K562 (cell line): ENCODE measurements at regions not wholly inside any gene's neighbourhood (a gene's known extent, or its start where the extent isn't known, plus 50 kb on each side); places are given as distances from the start of the nearest gene placed in this dataset.

Experiments used
- ATAC-seq: fragments of 200-7000 bp; cut with Tn5 transposase; 3 replicates; pipeline ENCODE4 v1.9.1; 2020; ENCODE audit warnings: moderate library complexity
- BruUV-seq: library from RNA; stranded (reverse); fragments of 400-500 nt; replicated peaks from 2 replicates; lab custom pipeline; 2021; lab: Mats Ljungman, UMichigan
- CTCF ChIA-PET: fragments of 300-600 bp; formaldehyde crosslinking; extraction: SDS; loops from one replicate; lab custom pipeline; 2021; ENCODE audit warnings: low intra/inter-chr PET ratio; lab: Yijun Ruan, JAX
- POLR2A ChIA-PET: fragments of 300-600, 350-650 bp; sonication (Branson Sonifier 250); formaldehyde crosslinking; extraction: SDS; loops from one replicate; lab custom pipeline; 2021; ENCODE audit warnings: antibody characterized with exemption, inconsistent platforms; lab: Yijun Ruan, JAX
- DNase-seq, 4 experiments: peaks; one replicate each; pipeline versions ENCODE4 v3.0.0 to v3.0.0-alpha.2; 2011 to 2018; ENCODE audit warnings: low spot score in 3 of 4, mixed read lengths in 3 of 4; ENCODE audit errors: extremely low read depth in 1 of 4
- FAIRE-seq: peaks from 2 replicates; lab custom pipeline; 2011; peaks lifted over from hg19 to GRCh38; lab: Jason Lieb, UNC
- H2AFZ ChIP-seq: 2 replicates; pipeline ENCODE4 v1.6.0; 2011; ENCODE audit warnings: low read depth, low read length, control low read depth, inconsistent platforms
- H3K27ac ChIP-seq: fragments of 200-600 bp; 3 replicates; pipeline ENCODE4 v1.8.0; 2011; ENCODE audit warnings: low read depth, mild to moderate bottlenecking, control low read depth, inconsistent platforms, low read length, moderate library complexity, mixed read lengths; ENCODE audit errors: extremely low read depth
- H3K27me3 ChIP-seq, 2 experiments: fragments of 300-600 bp in 1 of 2; 2 replicates in 1 of 2; 3 replicates in 1 of 2; pipeline versions ENCODE4 v1.6.0 to v1.8.0; 2011; ENCODE audit warnings: inconsistent platforms in 2 of 2, low read length in 2 of 2, mild to moderate bottlenecking in 1 of 2, mixed read lengths in 1 of 2, moderate library complexity in 1 of 2; ENCODE audit not compliant: control insufficient read depth in 2 of 2, insufficient read depth in 2 of 2
- H3K36me3 ChIP-seq: fragments of 300-600 bp; 3 replicates; pipeline ENCODE4 v1.8.0; 2011; ENCODE audit warnings: mild to moderate bottlenecking, low read length, inconsistent platforms; ENCODE audit not compliant: control insufficient read depth, insufficient read depth
- H3K4me1 ChIP-seq, 2 experiments: fragments of 200-600 bp in 1 of 2; replicated peaks in 1 of 2; 2 replicates in 1 of 2; 3 replicates in 1 of 2; pipeline versions ENCODE4 v1.5.1 to v1.8.0; 2011; ENCODE audit warnings: inconsistent platforms in 2 of 2, low read length in 2 of 2, mild to moderate bottlenecking in 1 of 2, mixed read lengths in 1 of 2, moderate library complexity in 1 of 2; ENCODE audit not compliant: control insufficient read depth in 2 of 2, insufficient read depth in 2 of 2
- H3K4me2 ChIP-seq: 2 replicates; pipeline ENCODE4 v1.6.1; 2011; ENCODE audit warnings: low read length, control low read depth, inconsistent platforms, mixed read lengths; ENCODE audit not compliant: insufficient read depth
- H3K4me3 ChIP-seq: fragments of 200-600 bp; sonication (generic), shearing (Covaris generic); 2 replicates; pipeline ENCODE4 v1.5.1; 2016; ENCODE audit warnings: control low read depth, inconsistent platforms
- H3K79me2 ChIP-seq: fragments of 200-600 bp; 3 replicates; pipeline ENCODE4 v1.8.0; 2011; ENCODE audit warnings: low read length, inconsistent platforms; ENCODE audit not compliant: control insufficient read depth, insufficient read depth
- H3K9ac ChIP-seq, 2 experiments: 2 replicates each; pipeline versions ENCODE4 v1.6.0 to v1.6.1; 2011; ENCODE audit warnings: low read depth in 2 of 2, low read length in 2 of 2, control low read depth in 1 of 2, inconsistent platforms in 1 of 2, mild to moderate bottlenecking in 1 of 2, mixed read lengths in 1 of 2; ENCODE audit not compliant: insufficient read depth in 1 of 2
- H3K9me1 ChIP-seq: one replicate; pipeline ENCODE4 v1.6.0; 2011; ENCODE audit warnings: inconsistent platforms, mild to moderate bottlenecking, low read length, moderate library complexity; ENCODE audit not compliant: control insufficient read depth, insufficient read depth
- H3K9me3 ChIP-seq: replicated peaks from 2 replicates; pipeline ENCODE4 v1.5.1; 2011; ENCODE audit warnings: low read depth, low read length, inconsistent platforms; ENCODE audit not compliant: control insufficient read depth, insufficient read depth
- H4K20me1 ChIP-seq: replicated peaks from 2 replicates; pipeline ENCODE4 v1.6.1; 2011; ENCODE audit warnings: low read length, inconsistent platforms, mixed read lengths; ENCODE audit not compliant: control insufficient read depth, insufficient read depth
- BRD9 ChIP-seq: fragments of 450-650 bp; IDR thresholded peaks from 2 replicates; pipeline ENCODE4 v1.6.1; 2018; ENCODE audit warnings: low read depth; ENCODE audit not compliant: partially characterized antibody
- HDAC8 ChIP-seq: fragments of 450-650 bp; IDR thresholded peaks from 2 replicates; pipeline ENCODE4 v1.6.1; 2016; ENCODE audit warnings: mild to moderate bottlenecking, missing genetic modification characterization, moderate library complexity, missing compliant biosample characterization
- HNRNPH1 ChIP-seq: fragments of 200-400 bp; formaldehyde crosslinking; optimal IDR thresholded peaks from 2 replicates; pipeline ENCODE3; 2017; ENCODE audit warnings: low read depth, mild to moderate bottlenecking, low read length, moderate library complexity
- PPARD ChIP-seq: fragments of 250-450 bp; sonication (Bioruptor Pico); IDR thresholded peaks from 2 replicates; pipeline ENCODE4 v1.8.0; 2022; ENCODE audit warnings: inconsistent platforms, mild to moderate bottlenecking, moderate library complexity
- PYGO2 ChIP-seq: fragments of 450-650 bp; IDR thresholded peaks from 2 replicates; pipeline ENCODE4 v1.6.1; 2016; ENCODE audit warnings: mild to moderate bottlenecking, missing genetic modification characterization, moderate library complexity, missing compliant biosample characterization
- ZNF143 ChIP-seq: sonication (generic); formaldehyde crosslinking; IDR thresholded peaks from 2 replicates; pipeline ENCODE4 v1.9.0; 2022; ENCODE audit warnings: mild to moderate bottlenecking, missing genetic modification reagents
- ZNF830 ChIP-seq: fragments of 250-450 bp; sonication (Bioruptor Pico); IDR thresholded peaks from 2 replicates; pipeline ENCODE4 v1.5.0; 2021; ENCODE audit warnings: mild to moderate bottlenecking
- WGBS: fragments of 100-300 bp; shearing (Covaris generic); methylation state at CpG from one replicate; pipeline ENCODE4 v1.1.6; 2016; ENCODE audit warnings: low coverage, mixed read lengths; ENCODE audit not compliant: insufficient coverage; ENCODE audit errors: missing lambda C conversion rate; 5-methylcytosine and 5-hydroxymethylcytosine counted together
- in situ Hi-C: fragments of 300-500 bp; cut with MboI; formaldehyde crosslinking; loops from 4 replicates; pipeline ENCODE4 v1.15.0; 2018; ENCODE audit warnings: inconsistent platforms, mixed read lengths
- intact Hi-C: fragments of 100-400 bp; cut with micrococcal nuclease; formaldehyde crosslinking; loops from 2 replicates; pipeline ENCODE4 v1.14.2; 2022
- TF ChIP-seq, protein P1 (sequence below): fragments of 250-450 bp; sonication (Bioruptor Pico); IDR thresholded peaks from 2 replicates; pipeline ENCODE4 v1.4.0; 2020; ENCODE audit warnings: mild to moderate bottlenecking
- TF ChIP-seq, protein P2 (sequence below), 3 experiments: IDR thresholded peaks in 2 of 3; conservative IDR thresholded peaks in 1 of 3; 2 replicates each; pipeline ENCODE4 v1.5.1; 2011 to 2012; ENCODE audit warnings: low read length in 3 of 3, mild to moderate bottlenecking in 3 of 3, control low read depth in 2 of 3, improper control_type of control experiment in 1 of 3, inconsistent platforms in 1 of 3, low read depth in 1 of 3, mixed read lengths in 1 of 3, moderate library complexity in 1 of 3; ENCODE audit not compliant: insufficient read depth in 2 of 3

DNA sequence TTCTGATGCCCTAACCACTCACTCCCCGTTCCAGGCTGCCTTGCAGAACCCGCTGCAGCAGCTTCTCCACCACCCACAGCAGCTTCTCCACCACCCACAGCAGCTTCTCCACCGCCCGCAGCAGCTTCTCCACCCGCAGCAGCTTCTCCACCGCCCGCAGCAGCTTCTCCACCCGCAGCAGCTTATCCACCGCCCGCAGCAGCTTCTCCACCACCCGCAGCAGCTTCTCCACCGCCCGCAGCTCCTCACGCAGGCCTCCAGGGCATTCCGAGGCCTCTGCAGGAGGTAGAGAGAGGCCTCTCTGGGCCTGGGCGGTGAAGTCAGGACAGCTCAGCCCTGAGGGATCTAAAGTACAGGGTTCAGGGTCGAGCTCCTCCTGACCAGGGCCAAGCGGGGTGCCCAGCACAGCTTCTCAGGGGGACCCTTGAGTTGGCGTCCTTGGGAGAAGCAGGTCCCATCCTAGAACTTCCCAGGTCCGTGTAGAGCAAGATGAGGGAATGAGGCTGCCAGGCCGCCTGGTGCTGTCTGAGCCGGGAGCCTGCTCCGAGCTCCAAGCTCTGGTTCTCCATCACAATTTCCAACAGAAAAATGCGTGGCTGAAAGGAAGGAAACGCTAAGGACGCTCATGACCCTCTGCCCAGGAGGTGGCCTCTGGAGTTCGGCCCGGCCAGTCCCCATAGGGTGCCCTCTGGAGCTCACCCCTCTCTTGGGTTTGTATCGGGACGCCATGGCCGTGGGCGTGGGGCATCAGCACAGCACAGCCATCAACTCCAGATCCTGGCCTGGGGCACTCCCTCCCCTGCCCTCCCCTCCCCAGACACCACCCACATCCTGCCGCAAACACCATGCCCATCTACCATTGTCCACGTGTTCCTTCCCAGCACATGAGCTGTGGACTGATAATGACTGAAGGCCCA is 528.6 kb downstream of the BRD1 start (continued):
- no peak for TF ChIP-seq PYGO2 (tag)
- no peak for TF ChIP-seq HNRNPH1
- TF ChIP-seq PPARD (CRISPR knock-in tag) = no peak
- no peak for TF ChIP-seq BRD9
- TF ChIP-seq, all 486 proteins: peak for 0

DNA sequence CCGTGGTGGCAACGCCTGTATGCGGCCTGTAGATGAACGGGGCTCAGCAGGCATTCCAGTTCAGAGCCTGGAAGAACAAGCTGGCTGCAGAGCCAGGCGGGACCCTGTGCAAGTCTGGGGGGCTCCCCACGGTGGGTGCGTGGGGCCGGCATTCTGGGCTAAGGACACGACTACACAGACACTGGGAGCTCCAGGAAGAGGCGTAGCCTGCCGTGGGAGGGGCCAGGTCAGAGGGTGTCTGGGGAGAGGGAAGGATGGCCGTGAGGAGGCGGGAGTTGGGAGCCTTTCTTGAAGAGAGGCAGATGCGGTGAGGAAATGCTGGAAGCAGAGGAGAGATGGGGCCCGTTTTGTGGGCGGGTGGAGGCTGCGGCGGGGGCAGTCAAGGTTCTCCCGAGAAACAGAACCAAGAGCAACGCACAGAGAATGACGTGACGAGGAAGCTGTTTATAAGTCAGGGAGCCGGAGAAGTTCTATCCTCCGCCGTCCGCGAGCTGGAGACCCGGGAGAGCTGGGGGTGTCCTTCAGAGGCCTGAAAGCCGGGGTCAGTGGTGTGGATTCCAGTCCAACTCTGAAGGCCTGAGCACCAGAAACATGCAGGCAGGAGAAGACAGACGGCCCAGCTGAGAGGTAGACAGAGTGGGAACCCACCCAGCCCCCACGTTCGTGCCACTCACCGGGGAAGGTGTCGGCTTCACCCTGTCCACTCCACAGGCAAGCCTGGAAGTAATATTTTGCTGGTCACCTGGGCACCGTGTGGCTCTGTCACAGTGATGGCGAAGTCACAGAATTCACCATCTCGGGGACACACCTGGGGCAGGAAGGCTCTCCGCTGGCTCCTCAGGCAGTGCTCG is 529.6 kb downstream of the BRD1 start:
- no peaks in the 10 kb centered on the region for H4K20me1 ChIP-seq
- ATAC-seq = no peak
- H3K36me3 ChIP-seq = no peaks in the 10 kb centered on the region
- in situ Hi-C loops = no loop called here
- H3K9ac ChIP-seq = no peak overlapping the region
- H2AFZ ChIP-seq = no peak overlapping the region
- no peak for DNase-seq
- H3K4me3 ChIP-seq = no peak overlapping the region
- H3K4me1 ChIP-seq = no peaks in the 10 kb centered on the region
- ChIA-PET POLR2A (interaction anchor here (0.6 kb wide), 1 partner anchor 388 kb away, joined by 3 read pairs; no protein-coding TSS in a partner anchor), CTCF (no interaction called here)
- no peaks in the 10 kb centered on the region for H3K9me1 ChIP-seq
- no peaks in the 10 kb centered on the region for H3K79me2 ChIP-seq
- no peak for FAIRE-seq
- no TSS peak for BruUV-seq
- no peaks in the 10 kb centered on the region for H3K9me3 ChIP-seq
- H3K4me2 ChIP-seq = no peak overlapping the region
- WGBS = 2% methylated on average over 30 of the region's 39 CpGs
- TF ChIP-seq HDAC8 (tag) (no peak), ZNF830 (CRISPR knock-in tag) (no peak), ZNF143 (CRISPR knock-in tag) (no peak)
- TF ChIP-seq, protein P1, sequence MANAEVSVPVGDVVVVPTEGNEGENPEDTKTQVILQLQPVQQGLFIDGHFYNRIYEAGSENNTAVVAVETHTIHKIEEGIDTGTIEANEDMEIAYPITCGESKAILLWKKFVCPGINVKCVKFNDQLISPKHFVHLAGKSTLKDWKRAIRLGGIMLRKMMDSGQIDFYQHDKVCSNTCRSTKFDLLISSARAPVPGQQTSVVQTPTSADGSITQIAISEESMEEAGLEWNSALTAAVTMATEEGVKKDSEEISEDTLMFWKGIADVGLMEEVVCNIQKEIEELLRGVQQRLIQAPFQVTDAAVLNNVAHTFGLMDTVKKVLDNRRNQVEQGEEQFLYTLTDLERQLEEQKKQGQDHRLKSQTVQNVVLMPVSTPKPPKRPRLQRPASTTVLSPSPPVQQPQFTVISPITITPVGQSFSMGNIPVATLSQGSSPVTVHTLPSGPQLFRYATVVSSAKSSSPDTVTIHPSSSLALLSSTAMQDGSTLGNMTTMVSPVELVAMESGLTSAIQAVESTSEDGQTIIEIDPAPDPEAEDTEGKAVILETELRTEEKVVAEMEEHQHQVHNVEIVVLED (CRISPR knock-in tag) = no peak
- TF ChIP-seq, protein P2, sequence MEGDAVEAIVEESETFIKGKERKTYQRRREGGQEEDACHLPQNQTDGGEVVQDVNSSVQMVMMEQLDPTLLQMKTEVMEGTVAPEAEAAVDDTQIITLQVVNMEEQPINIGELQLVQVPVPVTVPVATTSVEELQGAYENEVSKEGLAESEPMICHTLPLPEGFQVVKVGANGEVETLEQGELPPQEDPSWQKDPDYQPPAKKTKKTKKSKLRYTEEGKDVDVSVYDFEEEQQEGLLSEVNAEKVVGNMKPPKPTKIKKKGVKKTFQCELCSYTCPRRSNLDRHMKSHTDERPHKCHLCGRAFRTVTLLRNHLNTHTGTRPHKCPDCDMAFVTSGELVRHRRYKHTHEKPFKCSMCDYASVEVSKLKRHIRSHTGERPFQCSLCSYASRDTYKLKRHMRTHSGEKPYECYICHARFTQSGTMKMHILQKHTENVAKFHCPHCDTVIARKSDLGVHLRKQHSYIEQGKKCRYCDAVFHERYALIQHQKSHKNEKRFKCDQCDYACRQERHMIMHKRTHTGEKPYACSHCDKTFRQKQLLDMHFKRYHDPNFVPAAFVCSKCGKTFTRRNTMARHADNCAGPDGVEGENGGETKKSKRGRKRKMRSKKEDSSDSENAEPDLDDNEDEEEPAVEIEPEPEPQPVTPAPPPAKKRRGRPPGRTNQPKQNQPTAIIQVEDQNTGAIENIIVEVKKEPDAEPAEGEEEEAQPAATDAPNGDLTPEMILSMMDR (IDR thresholded peaks at IDR 0.05 in 2 of 3, conservative IDR thresholded peaks at IDR 0.05 in 1 of 3; ENCODE audit: insufficient read depth in 2 of 3, low read depth in 1 of 3, low read length in 3 of 3) = no peak
- no peak overlapping the region for H3K27ac ChIP-seq
- H3K27me3 ChIP-seq = peaks cover 0 to 39% of the 10 kb centered on the region in 2 experiments; a peak in 3 of 5 replicates
- intact Hi-C loops = no loop called here
